ENCODE measurements at regions not wholly inside any gene's neighbourhood (a gene's known extent, or its start where the extent isn't known, plus 50 kb on each side); places are given as distances from the start of the nearest gene placed in this dataset.

GRCh38 chr3:27907929-27908328, 185.8 kb upstream of the EOMES start:
- TF ChIP-seq, protein P1, sequence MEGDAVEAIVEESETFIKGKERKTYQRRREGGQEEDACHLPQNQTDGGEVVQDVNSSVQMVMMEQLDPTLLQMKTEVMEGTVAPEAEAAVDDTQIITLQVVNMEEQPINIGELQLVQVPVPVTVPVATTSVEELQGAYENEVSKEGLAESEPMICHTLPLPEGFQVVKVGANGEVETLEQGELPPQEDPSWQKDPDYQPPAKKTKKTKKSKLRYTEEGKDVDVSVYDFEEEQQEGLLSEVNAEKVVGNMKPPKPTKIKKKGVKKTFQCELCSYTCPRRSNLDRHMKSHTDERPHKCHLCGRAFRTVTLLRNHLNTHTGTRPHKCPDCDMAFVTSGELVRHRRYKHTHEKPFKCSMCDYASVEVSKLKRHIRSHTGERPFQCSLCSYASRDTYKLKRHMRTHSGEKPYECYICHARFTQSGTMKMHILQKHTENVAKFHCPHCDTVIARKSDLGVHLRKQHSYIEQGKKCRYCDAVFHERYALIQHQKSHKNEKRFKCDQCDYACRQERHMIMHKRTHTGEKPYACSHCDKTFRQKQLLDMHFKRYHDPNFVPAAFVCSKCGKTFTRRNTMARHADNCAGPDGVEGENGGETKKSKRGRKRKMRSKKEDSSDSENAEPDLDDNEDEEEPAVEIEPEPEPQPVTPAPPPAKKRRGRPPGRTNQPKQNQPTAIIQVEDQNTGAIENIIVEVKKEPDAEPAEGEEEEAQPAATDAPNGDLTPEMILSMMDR (IDR thresholded peaks at IDR 0.05; ENCODE audit: extremely low read depth in 1 of 2, insufficient read depth in 1 of 2, low read depth in 1 of 2, low read length in 2 of 2): no peak
- no peak for TF ChIP-seq POLR2A (IDR thresholded peaks at IDR 0.05; ENCODE audit: low read depth, low read length)
- no peak for TF ChIP-seq POLR2AphosphoS5 (IDR thresholded peaks at IDR 0.05; ENCODE audit: insufficient read depth, low read depth, low read length)
- no peak for TF ChIP-seq EZH2 (IDR thresholded peaks at IDR 0.05; ENCODE audit: borderline replicate concordance, low read depth, low read length, severe bottlenecking)
- no peak for TF ChIP-seq JUN (IDR thresholded peaks at IDR 0.05; ENCODE audit: borderline replicate concordance, insufficient read depth, insufficient read length, low read depth)
- TF ChIP-seq, protein P2, sequence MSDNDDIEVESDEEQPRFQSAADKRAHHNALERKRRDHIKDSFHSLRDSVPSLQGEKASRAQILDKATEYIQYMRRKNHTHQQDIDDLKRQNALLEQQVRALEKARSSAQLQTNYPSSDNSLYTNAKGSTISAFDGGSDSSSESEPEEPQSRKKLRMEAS (IDR thresholded peaks at IDR 0.05; ENCODE audit: insufficient read depth, insufficient read length): no peak
- TF ChIP-seq GATA2 (IDR thresholded peaks at IDR 0.05; ENCODE audit: insufficient read depth, insufficient read length, low read depth, low read length): no peak
- no peak for TF ChIP-seq FOS (IDR thresholded peaks at IDR 0.05; ENCODE audit: borderline replicate concordance, insufficient read depth, low read length)
- TF ChIP-seq MYC (IDR thresholded peaks at IDR 0.05; ENCODE audit: low read depth, low read length): no peak
